ELR (cell line): ENCODE measurements at regions not wholly inside any gene's neighbourhood (a gene's known extent, or its start where the extent isn't known, plus 50 kb on each side); places are given as distances from the start of the nearest gene placed in this dataset.
A peak's percentile ranks its signal among the peaks of the same experiment; 100 is the strongest.
"Not testable (repeated sequence)": the region's sequence is repeated elsewhere in the genome, so short reads cannot be mapped to it uniquely, and the experiment has no call there.

Experiments
- DNase-seq: peaks from one replicate; pipeline ENCODE4 v3.0.0-alpha.2; 2015; ENCODE audit warnings: low read depth

GRCh38 chr2:138066139-138066806 lies 102.0 kb downstream of the HNMT start:
- DNase-seq: no peak

GRCh38 chr2:138066841-138067240 lies 102.6 kb downstream of the HNMT start:
- DNase-seq: no peak

- DNase-seq: not testable (repeated sequence)
Measured at GRCh38 chr2:138068669-138069068, 104.4 kb downstream of the HNMT start.

- DNase-seq: not testable (repeated sequence)
Measured at GRCh38 chr2:138071042-138071719, 106.9 kb downstream of the HNMT start.

- peak; percentile 62 for DNase-seq
Measured at GRCh38 chr2:138071720-138072719, 107.7 kb downstream of the HNMT start.

- DNase-seq: no peak
Measured at GRCh38 chr2:138078153-138078552, 113.9 kb downstream of the HNMT start.

- DNase-seq: no peak
Measured at GRCh38 chr2:138079976-138080375, 115.7 kb downstream of the HNMT start.

GRCh38 chr2:138081225-138082073 lies 117.2 kb downstream of the HNMT start:
- no peak for DNase-seq

GRCh38 chr2:138084206-138084605 lies 119.9 kb downstream of the HNMT start:
- no peak for DNase-seq

GRCh38 chr2:138085441-138085840 lies 121.2 kb downstream of the HNMT start:
- peak; percentile 47 for DNase-seq

GRCh38 chr2:138086576-138086975 lies 122.3 kb downstream of the HNMT start:
- DNase-seq: no peak

GRCh38 chr2:138087751-138088593 lies 123.7 kb downstream of the HNMT start:
- DNase-seq: no peak

GRCh38 chr2:138090330-138090729 lies 126.1 kb downstream of the HNMT start:
- peak; percentile 52 for DNase-seq

- no peak for DNase-seq
Measured at GRCh38 chr2:138093455-138093854, 129.2 kb downstream of the HNMT start.

- DNase-seq: no peak
Measured at GRCh38 chr2:138094031-138094430, 129.8 kb downstream of the HNMT start.

GRCh38 chr2:138095336-138095735 lies 131.1 kb downstream of the HNMT start:
- DNase-seq: no peak

- DNase-seq: not testable (repeated sequence)
Measured at GRCh38 chr2:138099288-138099687, 135.0 kb downstream of the HNMT start.

GRCh38 chr2:138101718-138102117 lies 137.4 kb downstream of the HNMT start:
- no peak for DNase-seq

GRCh38 chr2:138102664-138103063 lies 138.4 kb downstream of the HNMT start:
- DNase-seq: no peak

GRCh38 chr2:138103156-138103555 lies 138.9 kb downstream of the HNMT start:
- no peak for DNase-seq

- no peak for DNase-seq
Measured at GRCh38 chr2:138104071-138104470, 139.8 kb downstream of the HNMT start.
